H9 (cell line): ENCODE measurements at regions not wholly inside any gene's neighbourhood (a gene's known extent, or its start where the extent isn't known, plus 50 kb on each side); places are given as distances from the start of the nearest gene placed in this dataset.

ENCODE experiments used
- DNase-seq: peaks from one replicate; pipeline ENCODE4 v3.0.0-alpha.2; 2017
- H2AFZ ChIP-seq: one replicate; pipeline ENCODE4 v1.6.1; 2013; ENCODE audit warnings: mild to moderate bottlenecking, low read length, control low read depth, moderate library complexity
- H2AK5ac ChIP-seq: 2 replicates; pipeline ENCODE4 v1.6.1; 2013; ENCODE audit warnings: low read length, control low read depth, mixed read lengths; ENCODE audit not compliant: insufficient read length
- H2BK120ac ChIP-seq: one replicate; pipeline ENCODE4 v1.6.1; 2013; ENCODE audit warnings: low read depth, mild to moderate bottlenecking, low read length, control low read depth, inconsistent platforms; ENCODE audit not compliant: poor library complexity, severe bottlenecking
- H2BK12ac ChIP-seq: 2 replicates; pipeline ENCODE4 v1.6.1; 2013; ENCODE audit warnings: low read length, control low read depth, mixed read lengths, low read depth; ENCODE audit not compliant: insufficient read length
- H2BK15ac ChIP-seq: 2 replicates; pipeline ENCODE4 v1.6.1; 2013; ENCODE audit warnings: low read depth, low read length, control low read depth
- H2BK20ac ChIP-seq: one replicate; pipeline ENCODE4 v1.6.1; 2013; ENCODE audit warnings: low read depth, mild to moderate bottlenecking, low read length, control low read depth, inconsistent platforms; ENCODE audit not compliant: poor library complexity, severe bottlenecking
- H2BK5ac ChIP-seq: 2 replicates; pipeline ENCODE4 v1.6.1; 2013; ENCODE audit warnings: low read length, control low read depth, mixed read lengths; ENCODE audit not compliant: insufficient read length
- H3K14ac ChIP-seq: 2 replicates; pipeline ENCODE4 v1.6.1; 2013; ENCODE audit warnings: low read length, control low read depth; ENCODE audit not compliant: insufficient read depth
- H3K18ac ChIP-seq: 2 replicates; pipeline ENCODE4 v1.6.1; 2013; ENCODE audit warnings: low read depth, mild to moderate bottlenecking, mixed read lengths, low read length, control low read depth; ENCODE audit not compliant: insufficient read length
- H3K23ac ChIP-seq: 2 replicates; pipeline ENCODE4 v1.6.1; 2013; ENCODE audit warnings: low read length, control low read depth, mixed read lengths, low read depth; ENCODE audit not compliant: insufficient read length
- H3K23me2 ChIP-seq: 2 replicates; pipeline ENCODE4 v1.6.1; 2013; ENCODE audit warnings: low read depth, mild to moderate bottlenecking, mixed read lengths, low read length, control low read depth; ENCODE audit not compliant: insufficient read length, poor library complexity, severe bottlenecking
- H3K27ac ChIP-seq: 2 replicates; pipeline ENCODE4 v1.5.1; 2013; ENCODE audit warnings: low read length, control low read depth, mixed read lengths, low read depth; ENCODE audit not compliant: insufficient read length
- H3K27me3 ChIP-seq: 2 replicates; pipeline ENCODE4 v1.6.1; 2013; ENCODE audit warnings: low read length, control low read depth, inconsistent platforms; ENCODE audit not compliant: insufficient read depth
- H3K4ac ChIP-seq: 2 replicates; pipeline ENCODE4 v1.6.1; 2013; ENCODE audit warnings: low read depth, mild to moderate bottlenecking, control low read depth, inconsistent platforms, low read length, moderate library complexity
- H3K4me1 ChIP-seq: 2 replicates; pipeline ENCODE4 v1.6.1; 2013; ENCODE audit warnings: low read length, control low read depth, inconsistent platforms; ENCODE audit not compliant: insufficient read depth
- H3K4me2 ChIP-seq: 2 replicates; pipeline ENCODE4 v1.6.1; 2013; ENCODE audit warnings: low read length, control low read depth, mixed read lengths; ENCODE audit not compliant: insufficient read length, insufficient read depth
- H3K56ac ChIP-seq: 2 replicates; pipeline ENCODE4 v1.6.1; 2013; ENCODE audit warnings: low read depth, mild to moderate bottlenecking, mixed read lengths, low read length, control low read depth; ENCODE audit not compliant: insufficient read length
- H3K79me1 ChIP-seq: 2 replicates; pipeline ENCODE4 v1.6.1; 2013; ENCODE audit warnings: low read depth, mild to moderate bottlenecking, moderate library complexity, low read length, control low read depth, inconsistent platforms; ENCODE audit not compliant: insufficient read depth, poor library complexity, severe bottlenecking
- H3K79me2 ChIP-seq: 2 replicates; pipeline ENCODE4 v1.6.1; 2013; ENCODE audit warnings: low read length, control low read depth, inconsistent platforms; ENCODE audit not compliant: insufficient read depth
- H3K9ac ChIP-seq: 2 replicates; pipeline ENCODE4 v1.6.1; 2013; ENCODE audit warnings: low read length, control low read depth, mixed read lengths; ENCODE audit not compliant: insufficient read length; ENCODE audit errors: extremely low read depth
- H3K9me3 ChIP-seq: one replicate; pipeline ENCODE4 v1.6.1; 2013; ENCODE audit warnings: low read depth, low read length, inconsistent platforms; ENCODE audit not compliant: control insufficient read depth
- H3T11ph ChIP-seq: one replicate; pipeline ENCODE4 v1.6.1; 2013; ENCODE audit warnings: mild to moderate bottlenecking, low read length, control low read depth, inconsistent platforms
- H4K20me1 ChIP-seq: one replicate; pipeline ENCODE4 v1.6.1; 2013; ENCODE audit not compliant: control insufficient read depth, insufficient read length, insufficient read depth
- H4K5ac ChIP-seq: 2 replicates; pipeline ENCODE4 v1.6.1; 2013; ENCODE audit warnings: low read depth, mild to moderate bottlenecking, mixed read lengths, low read length, control low read depth; ENCODE audit not compliant: insufficient read length
- H4K8ac ChIP-seq: replicated peaks from 2 replicates; pipeline ENCODE4 v1.6.1; 2013; ENCODE audit warnings: low read length, control low read depth, mixed read lengths, low read depth; ENCODE audit not compliant: insufficient read length
- H4K91ac ChIP-seq: 2 replicates; pipeline ENCODE4 v1.6.1; 2013; ENCODE audit warnings: low read depth, mild to moderate bottlenecking, moderate library complexity, mixed read lengths, low read length, control low read depth; ENCODE audit not compliant: insufficient read length
- H3K27ac Mint-ChIP-seq, 3 experiments: 2 replicates in 2 of 3; 3 replicates in 1 of 3; pipeline ENCODE4 v1.8.0; 2020 to 2021; ENCODE audit warnings: mixed read lengths in 3 of 3, mild to moderate bottlenecking in 1 of 3, moderate library complexity in 1 of 3
- H3K27me3 Mint-ChIP-seq: 2 replicates; pipeline ENCODE4 v1.8.0; 2021; ENCODE audit warnings: low read depth, mild to moderate bottlenecking, moderate library complexity, mixed read lengths
- H3K36me3 Mint-ChIP-seq, 3 experiments: 2 replicates in 2 of 3; 3 replicates in 1 of 3; pipeline ENCODE4 v1.8.0; 2020 to 2021; ENCODE audit warnings: low read depth in 3 of 3, mixed read lengths in 3 of 3; ENCODE audit not compliant: insufficient read depth in 1 of 3
- H3K4me1 Mint-ChIP-seq, 2 experiments: 2 replicates each; pipeline ENCODE4 v1.8.0; 2020; ENCODE audit warnings: mixed read lengths in 2 of 2
- H3K4me3 Mint-ChIP-seq, 2 experiments: 2 replicates in 1 of 2; 3 replicates in 1 of 2; pipeline ENCODE4 v1.8.0; 2020 to 2021; ENCODE audit warnings: mild to moderate bottlenecking in 2 of 2, mixed read lengths in 2 of 2, moderate library complexity in 1 of 2
- H3K9me3 Mint-ChIP-seq, 2 experiments: 2 replicates in 1 of 2; 3 replicates in 1 of 2; pipeline ENCODE4 v1.8.0; 2020; ENCODE audit warnings: mild to moderate bottlenecking in 2 of 2, mixed read lengths in 2 of 2, moderate library complexity in 1 of 2
- CTCF ChIP-seq: fragments of 200-600 bp; sonication (generic); conservative IDR thresholded peaks from 3 replicates; pipeline ENCODE4 v1.8.0; 2021; ENCODE audit warnings: antibody characterized with exemption, mild to moderate bottlenecking
- WGBS: extraction: QIAGEN DNeasy Blood & Tissue Kit; methylation state at CpG from one replicate; pipeline ENCODE4 v1.1.7; 2013; ENCODE audit warnings: missing lambda C conversion rate, low lambda C conversion rate, mixed read lengths; ENCODE audit not compliant: insufficient read length; ENCODE audit errors: extremely low coverage; 5-methylcytosine and 5-hydroxymethylcytosine counted together

GRCh38 chr18:4653418-4653817 is 198.3 kb upstream of the DLGAP1 start:
- H3K23ac ChIP-seq = no peak overlapping the region
- no CpG with 5 or more reads among the region's 2 CpGs for WGBS
- no peak overlapping the region for H2BK20ac ChIP-seq

More at GRCh38 chr18:4653418-4653817, 198.3 kb upstream of the DLGAP1 start:
- H2BK15ac ChIP-seq = no peak overlapping the region
- Mint-ChIP-seq H3K9me3 (no peaks in the 10 kb centered on the region; a peak in 1 of 5 replicates), H3K4me1 (no peaks in the 10 kb centered on the region), H3K27ac (no peak overlapping the region), H3K36me3 (no peaks in the 10 kb centered on the region; a peak in 1 of 7 replicates), H3K27me3 (no peaks in the 10 kb centered on the region), H3K4me3 (no peak overlapping the region)
- no peaks in the 10 kb centered on the region for H3K4me1 ChIP-seq
- no peaks in the 10 kb centered on the region for H3K79me2 ChIP-seq
- no peaks in the 10 kb centered on the region for H3K27me3 ChIP-seq
- H3K79me1 ChIP-seq = no peaks in the 10 kb centered on the region
- H2BK5ac ChIP-seq = no peak overlapping the region
- TF ChIP-seq CTCF = no peak
- H3K9me3 ChIP-seq = no peaks in the 10 kb centered on the region
- H3K9ac ChIP-seq = no peak overlapping the region
- H3K27ac ChIP-seq = no peak overlapping the region
- H2AK5ac ChIP-seq = no peak overlapping the region
- no peak overlapping the region for H2BK120ac ChIP-seq
- H4K20me1 ChIP-seq = no peaks in the 10 kb centered on the region
- no peak overlapping the region for H3K4ac ChIP-seq
- H4K5ac ChIP-seq = no peak overlapping the region
- no peak overlapping the region for H2AFZ ChIP-seq
- H3K14ac ChIP-seq = no peak overlapping the region
- H4K8ac ChIP-seq = no peak overlapping the region
- no peak overlapping the region for H2BK12ac ChIP-seq
- H4K91ac ChIP-seq = no peak overlapping the region
- no peak overlapping the region for H3T11ph ChIP-seq
- no peaks in the 10 kb centered on the region for H3K23me2 ChIP-seq
- H3K18ac ChIP-seq = no peak overlapping the region
- no peak overlapping the region for H3K4me2 ChIP-seq
- no peak for DNase-seq
- H3K56ac ChIP-seq = no peak overlapping the region
